DMS 273 treated with DMSO at 0.1 percent for 48 hours (cell line): ENCODE measurements at regions not wholly inside any gene's neighbourhood (a gene's known extent, or its start where the extent isn't known, plus 50 kb on each side); places are given as distances from the start of the nearest gene placed in this dataset.

Experiments used
- DNase-seq: peaks from one replicate; lab custom pipeline; 2025; lab: John Stamatoyannopoulos, UW

- no peak for DNase-seq
Measured at GRCh38 chr1:87615491-87615890, 286.8 kb downstream of the LMO4 start.

- DNase-seq, result no peak
Measured at GRCh38 chr1:87615901-87616300, 287.2 kb downstream of the LMO4 start.

- no peak for DNase-seq
Measured at GRCh38 chr1:87620807-87621206, 292.1 kb downstream of the LMO4 start.

- DNase-seq, result no peak
Measured at GRCh38 chr1:87629673-87630072, 301.0 kb downstream of the LMO4 start.

GRCh38 chr1:87632232-87632631 lies 303.6 kb downstream of the LMO4 start:
- DNase-seq, result no peak

GRCh38 chr1:87636198-87636892 lies 307.7 kb downstream of the LMO4 start:
- DNase-seq, result no peak

GRCh38 chr1:87638636-87639035 lies 310.0 kb downstream of the LMO4 start:
- DNase-seq, result no peak

- DNase-seq, result no peak
Measured at GRCh38 chr1:87641996-87642395, 313.3 kb downstream of the LMO4 start.

- DNase-seq, result no peak
Measured at GRCh38 chr1:87642581-87643221, 314.0 kb downstream of the LMO4 start.

- no peak for DNase-seq
Measured at GRCh38 chr1:87644033-87644578, 315.4 kb downstream of the LMO4 start.

- no peak for DNase-seq
Measured at GRCh38 chr1:87644579-87645190, 316.0 kb downstream of the LMO4 start.

- no peak for DNase-seq
Measured at GRCh38 chr1:87647430-87648177, 318.9 kb downstream of the LMO4 start.

GRCh38 chr1:87648323-87649119 lies 319.8 kb downstream of the LMO4 start:
- no peak for DNase-seq

- DNase-seq, result no peak
Measured at GRCh38 chr1:87650306-87650705, 321.6 kb downstream of the LMO4 start.

GRCh38 chr1:87652176-87652575 lies 323.5 kb downstream of the LMO4 start:
- DNase-seq, result no peak

- DNase-seq, result no peak
Measured at GRCh38 chr1:87665151-87665550, 336.5 kb downstream of the LMO4 start.

GRCh38 chr1:87666681-87667080 lies 338.0 kb downstream of the LMO4 start:
- DNase-seq, result no peak

- no peak for DNase-seq
Measured at GRCh38 chr1:87669674-87670073, 341.0 kb downstream of the LMO4 start.

- DNase-seq, result no peak
Measured at GRCh38 chr1:87673309-87673708, 344.6 kb downstream of the LMO4 start.

GRCh38 chr1:87673748-87674147 lies 345.1 kb downstream of the LMO4 start:
- DNase-seq, result no peak

GRCh38 chr1:87674791-87675190 lies 346.1 kb downstream of the LMO4 start:
- no peak for DNase-seq

GRCh38 chr1:87678266-87678665 lies 349.6 kb downstream of the LMO4 start:
- no peak for DNase-seq
